ENCODE measurements at regions not wholly inside any gene's neighbourhood (a gene's known extent, or its start where the extent isn't known, plus 50 kb on each side); places are given as distances from the start of the nearest gene placed in this dataset.

- TF ChIP-seq CREB1 (CRISPR knock-in tag; IDR thresholded peaks at IDR 0.05; ENCODE audit: low read depth) (no peak), EZH2phosphoT487 (IDR thresholded peaks at IDR 0.05; ENCODE audit: unreplicated experiment) (no peak), ZNF331 (CRISPR knock-in tag; IDR thresholded peaks at IDR 0.05; ENCODE audit: low read depth) (no peak), POLR2AphosphoS5 (IDR thresholded peaks at IDR 0.05; ENCODE audit: low read depth) (no peak)
Measured at GRCh38 chr17:65474660-65475059, 86.8 kb downstream of the AXIN2 start (continued).

GRCh38 chr17:65473985-65474384 lies 87.5 kb downstream of the AXIN2 start:
- no peaks in the 10 kb centered on the region for H3K9me3 Mint-ChIP-seq
- H3K79me2 ChIP-seq (replicated peaks; ENCODE audit: insufficient read depth): no peaks in the 10 kb centered on the region
- no peak overlapping the region for H3K27ac ChIP-seq (ENCODE audit: low read depth)
- H2AFZ ChIP-seq: no peak overlapping the region
- no peaks in the 10 kb centered on the region for H3K4me1 Mint-ChIP-seq
- no peaks in the 10 kb centered on the region for H3K36me3 ChIP-seq (ENCODE audit: insufficient read depth)
- TF ChIP-seq REST (IDR thresholded peaks at IDR 0.05; ENCODE audit: unreplicated experiment) (no peak), ZNF331 (CRISPR knock-in tag; IDR thresholded peaks at IDR 0.05; ENCODE audit: low read depth) (no peak), POLR2AphosphoS5 (IDR thresholded peaks at IDR 0.05; ENCODE audit: low read depth) (no peak), ETS1 (IDR thresholded peaks at IDR 0.05) (no peak), EZH2 (IDR thresholded peaks at IDR 0.05; ENCODE audit: low read depth, unreplicated experiment) (no peak), JUNB (IDR thresholded peaks at IDR 0.05; ENCODE audit: unreplicated experiment) (no peak), ZNF462 (CRISPR knock-in tag; IDR thresholded peaks at IDR 0.05) (no peak), ZNF114 (CRISPR knock-in tag; IDR thresholded peaks at IDR 0.05) (no peak), STAT1 (IDR thresholded peaks at IDR 0.05; ENCODE audit: unreplicated experiment) (no peak), CREB1 (CRISPR knock-in tag; IDR thresholded peaks at IDR 0.05; ENCODE audit: low read depth) (no peak), EZH2phosphoT487 (IDR thresholded peaks at IDR 0.05; ENCODE audit: unreplicated experiment) (no peak), NANOG (IDR thresholded peaks at IDR 0.05; ENCODE audit: borderline replicate concordance) (no peak), CTCF (conservative IDR thresholded peaks at IDR 0.05; ENCODE audit: low read depth in 2 of 2) (no peak)
- DNase-seq (ENCODE audit: low spot score) (no peak), ATAC-seq (no peak)
- H3F3A ChIP-seq (replicated peaks; ENCODE audit: low read depth): no peaks in the 10 kb centered on the region
- no peak overlapping the region for H3K4me3 ChIP-seq
- no peak overlapping the region for H3K4me2 ChIP-seq
- no peak overlapping the region for H3K27ac Mint-ChIP-seq
- no peaks in the 10 kb centered on the region for H3K4me1 ChIP-seq (ENCODE audit: insufficient read depth)
- H3K4me3 Mint-ChIP-seq: no peak overlapping the region
- H4K20me1 ChIP-seq (replicated peaks; ENCODE audit: insufficient read depth): no peaks in the 10 kb centered on the region
- H3K36me3 Mint-ChIP-seq (ENCODE audit: low read depth): no peaks in the 10 kb centered on the region
- H3K27me3 ChIP-seq (ENCODE audit: insufficient read depth): no peaks in the 10 kb centered on the region
- H3K9me2 ChIP-seq (ENCODE audit: insufficient read depth): peaks cover 16% of the 10 kb centered on the region; the same call in 1 of the 2 replicates
- peaks cover 2% of the 10 kb centered on the region for H3K27me3 Mint-ChIP-seq (ENCODE audit: insufficient read depth, low read depth, poor library complexity)
